KBM-7 (cell line): ENCODE measurements at regions not wholly inside any gene's neighbourhood (a gene's known extent, or its start where the extent isn't known, plus 50 kb on each side); places are given as distances from the start of the nearest gene placed in this dataset.
"Not testable (repeated sequence)": the region's sequence is repeated elsewhere in the genome, so short reads cannot be mapped to it uniquely, and the experiment has no call there.

ENCODE experiments used
- DNase-seq: peaks from one replicate; pipeline ENCODE4 v3.0.0-alpha.2; 2015
- in situ Hi-C: fragments of 300-500 bp; cut with MboI; formaldehyde crosslinking; loops from 2 replicates; pipeline ENCODE4 v1.14.3; 2020; ENCODE audit warnings: low sequenced_read_pairs, low pct_unique_long_range_greater_than_20kb, mixed read lengths

DNA sequence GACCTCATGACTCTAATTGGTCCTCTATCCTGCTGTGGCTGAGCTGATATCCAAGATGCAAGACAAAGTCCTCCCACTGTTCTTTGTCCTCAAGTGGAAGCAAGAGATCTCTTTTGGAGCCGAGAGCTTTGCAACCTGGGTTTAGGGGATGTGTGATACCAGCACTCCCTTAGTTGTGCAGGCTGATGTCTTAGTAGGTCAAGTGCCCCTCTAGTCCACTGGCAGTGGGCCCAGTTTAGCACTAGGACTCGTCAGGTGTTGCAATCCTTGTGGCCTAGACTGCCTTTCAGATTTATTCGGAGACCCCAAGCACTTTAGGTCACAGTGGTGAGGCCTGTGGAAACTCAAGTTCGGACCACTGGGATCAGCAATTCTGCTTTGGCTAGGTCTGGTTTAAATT lies 64.0 kb downstream of the GPRASP3 start:
- in situ Hi-C loops = no loop called here
- DNase-seq = no peak

DNA sequence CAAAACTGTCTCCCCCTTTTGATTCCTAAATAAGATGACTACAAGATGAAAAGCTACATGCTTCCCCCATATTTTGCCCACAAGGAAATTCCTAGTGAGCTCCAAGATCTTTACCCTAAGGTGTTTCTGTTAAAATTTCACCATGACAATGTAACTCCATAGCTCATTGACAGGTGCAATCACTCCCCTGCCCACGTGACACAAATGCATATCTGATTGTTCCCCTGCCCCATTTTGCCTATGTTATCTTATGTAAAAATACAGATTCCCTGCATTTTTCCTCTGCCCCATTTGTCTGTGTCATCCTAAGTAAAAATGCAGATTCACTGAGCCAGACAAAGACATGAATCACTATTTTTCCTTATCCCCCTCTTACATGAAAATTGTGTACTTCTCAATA lies 66.7 kb downstream of the GPRASP3 start:
- DNase-seq = no peak
- in situ Hi-C loops = no loop called here

DNA sequence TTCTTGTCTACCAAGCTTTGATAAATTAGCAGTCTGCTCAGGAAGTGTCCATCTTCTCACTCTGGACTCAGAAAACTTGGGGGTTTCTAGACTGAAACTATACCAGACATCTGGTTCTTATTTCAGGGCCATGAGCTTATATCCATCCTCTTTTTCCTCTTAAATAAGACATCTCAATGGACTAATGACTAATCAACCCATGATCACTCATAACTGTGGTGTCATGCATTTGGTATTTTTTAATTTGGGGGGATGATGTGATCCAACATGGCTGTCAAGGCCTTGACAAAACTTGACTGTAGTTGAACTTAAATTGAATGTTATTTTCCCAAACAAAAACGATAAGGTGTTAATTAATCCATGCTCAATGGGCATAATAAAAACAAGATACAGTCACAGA lies 87.8 kb downstream of the GPRASP3 start:
- in situ Hi-C loops = no loop called here
- DNase-seq = no peak

DNA sequence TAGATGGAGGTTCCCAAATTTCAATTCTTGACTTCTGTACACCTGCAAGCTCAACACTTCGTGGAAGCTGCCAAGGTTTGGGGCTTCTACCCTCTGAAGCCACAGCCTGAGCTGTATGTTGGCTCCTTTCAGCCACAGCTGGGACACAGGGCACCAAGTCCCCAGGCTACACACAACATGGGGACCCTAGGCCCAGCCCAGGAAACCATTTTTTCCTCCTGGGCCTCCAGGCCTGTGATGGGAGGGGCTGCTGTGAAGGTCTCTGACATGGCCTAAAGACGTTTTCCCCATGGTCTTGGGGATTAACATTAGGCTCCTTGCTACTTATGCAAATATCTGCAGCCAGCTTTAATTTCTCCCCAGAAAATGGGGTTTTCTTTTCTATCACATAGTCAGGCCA lies 97.7 kb downstream of the GPRASP3 start:
- in situ Hi-C loops, DNase-seq: not testable (repeated sequence)

DNA sequence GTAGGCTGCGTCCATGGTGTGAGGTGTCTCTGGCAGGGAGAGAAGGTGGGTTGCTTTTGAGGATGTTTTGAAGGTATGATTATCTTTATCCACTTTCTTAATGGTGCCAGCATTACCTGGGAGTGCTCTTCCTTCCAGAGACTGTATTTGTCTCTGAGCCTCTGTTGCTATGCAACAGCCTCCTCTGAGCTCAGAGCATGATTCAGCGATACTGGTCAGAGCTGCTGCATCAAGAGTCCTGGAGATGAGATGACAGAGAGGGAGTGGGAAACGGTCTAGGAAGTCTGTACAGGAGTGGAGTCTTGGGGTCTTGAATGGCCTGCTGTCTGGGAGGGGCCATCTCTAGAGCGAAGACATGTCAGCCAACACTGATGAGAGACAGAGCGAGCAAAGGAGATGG lies 104.4 kb upstream of the RAB40AL start:
- no peak for DNase-seq
- in situ Hi-C loops = no loop called here

DNA sequence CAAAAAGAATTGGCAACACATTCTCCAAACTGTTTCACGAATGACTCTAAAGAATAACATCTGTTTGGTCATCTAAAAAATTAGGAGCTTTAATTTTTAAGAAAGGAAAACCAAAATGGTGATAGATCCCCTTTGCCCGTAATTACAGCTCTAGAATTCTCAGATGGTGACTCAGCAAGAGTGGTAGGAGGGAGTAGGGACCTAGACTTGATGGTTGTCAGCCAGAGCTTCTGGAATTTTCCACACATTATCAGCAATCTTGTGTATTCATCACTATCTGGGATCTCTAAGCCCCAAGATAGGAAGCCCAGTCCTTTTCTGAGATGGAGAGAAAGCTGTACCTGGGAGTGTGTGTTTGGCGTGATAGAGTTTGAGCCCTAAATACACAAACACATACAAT lies 103.9 kb upstream of the RAB40AL start:
- no peak for DNase-seq
- in situ Hi-C loops = no loop called here

DNA sequence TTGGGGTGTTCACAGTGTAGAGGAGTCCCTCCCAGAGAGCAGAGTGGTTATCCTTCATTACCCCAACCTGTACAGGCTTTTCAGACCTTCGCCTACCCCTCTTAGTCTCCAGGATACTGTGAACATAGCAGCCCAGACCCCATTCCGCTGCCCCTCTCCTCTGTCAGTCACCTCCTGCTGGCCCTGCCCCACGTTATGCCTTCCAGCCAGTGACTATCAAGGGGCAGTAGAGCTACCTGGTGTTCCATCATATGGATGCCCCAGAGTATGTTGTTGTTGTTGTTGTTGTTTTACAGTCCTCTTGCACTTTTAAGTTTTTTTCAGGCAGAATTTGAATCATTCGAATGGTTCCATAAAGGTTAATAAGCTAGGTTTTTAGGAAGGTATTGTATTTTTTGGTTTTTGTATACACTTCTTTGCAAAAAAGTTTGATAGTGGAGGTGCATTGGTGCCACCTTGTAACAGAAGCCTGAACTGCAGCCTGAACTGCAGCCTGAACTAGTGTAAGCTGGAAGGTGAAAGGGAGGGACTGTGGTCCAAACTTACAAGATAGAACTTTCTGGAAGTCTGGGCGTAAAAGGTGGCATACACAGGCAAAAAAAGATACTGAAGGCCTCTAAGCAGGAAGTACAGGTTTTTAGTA lies 101.4 kb upstream of the RAB40AL start:
- in situ Hi-C loops = no loop called here
- peak; percentile 73 for DNase-seq

DNA sequence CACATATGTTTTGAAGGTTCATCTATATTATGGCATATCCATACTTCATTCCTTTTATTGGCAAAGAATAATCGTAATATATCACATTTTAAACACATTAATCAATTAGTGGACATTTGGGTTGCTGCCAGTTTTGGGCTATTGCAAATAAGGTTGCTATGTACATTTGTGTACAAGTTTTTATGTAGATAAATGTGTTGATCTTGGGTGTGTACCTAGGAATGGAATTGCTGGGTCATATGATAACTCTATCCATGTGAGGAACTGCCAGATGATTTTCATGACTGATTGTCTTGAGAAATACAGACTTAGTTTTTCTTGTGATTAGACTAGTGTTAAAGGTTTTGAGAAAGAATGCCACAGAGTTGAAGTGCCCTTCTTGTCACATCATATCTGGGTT lies 99.2 kb upstream of the RAB40AL start:
- no peak for DNase-seq
- in situ Hi-C loops = no loop called here

DNA sequence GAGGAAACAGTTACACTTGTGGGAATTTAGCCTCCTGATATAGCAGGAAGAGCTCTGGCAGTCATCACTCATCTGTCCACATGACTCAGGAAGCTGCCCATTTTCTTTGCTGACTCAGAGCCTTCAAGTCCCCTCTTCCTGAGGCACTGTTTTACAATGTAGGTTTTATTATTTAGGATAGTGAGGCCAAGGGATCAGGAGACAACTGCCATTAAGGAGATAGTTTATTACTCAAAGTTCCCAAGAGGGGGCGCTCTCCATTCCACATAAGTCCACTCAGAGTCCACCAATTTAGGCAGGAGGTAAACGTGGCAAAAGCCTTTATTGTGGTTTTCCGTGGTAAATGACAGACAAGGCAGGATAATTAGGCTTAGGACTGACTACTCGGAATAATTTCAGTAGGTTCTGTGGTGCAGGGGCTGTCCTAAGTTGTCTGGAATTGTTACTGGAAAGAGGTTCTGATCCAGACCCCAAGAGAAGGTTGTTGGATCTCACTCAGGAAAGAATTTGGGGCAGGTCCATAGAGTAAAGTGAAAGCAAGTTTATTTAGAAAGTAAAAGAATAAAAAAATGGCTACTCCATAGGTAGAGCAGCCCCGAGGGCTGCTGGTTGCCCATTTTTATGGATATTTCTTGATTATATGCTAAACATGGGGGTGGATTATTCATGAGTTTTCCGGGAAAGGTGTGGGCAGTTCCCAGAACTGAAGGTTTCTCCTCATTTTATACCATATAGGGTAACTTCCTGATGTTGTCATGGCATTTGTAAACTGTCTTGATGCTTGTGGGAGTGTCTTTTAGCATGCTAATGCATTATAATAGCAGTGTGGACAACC lies 96.0 kb upstream of the RAB40AL start:
- peak; percentile 9 for DNase-seq
- in situ Hi-C loops = no loop called here

DNA sequence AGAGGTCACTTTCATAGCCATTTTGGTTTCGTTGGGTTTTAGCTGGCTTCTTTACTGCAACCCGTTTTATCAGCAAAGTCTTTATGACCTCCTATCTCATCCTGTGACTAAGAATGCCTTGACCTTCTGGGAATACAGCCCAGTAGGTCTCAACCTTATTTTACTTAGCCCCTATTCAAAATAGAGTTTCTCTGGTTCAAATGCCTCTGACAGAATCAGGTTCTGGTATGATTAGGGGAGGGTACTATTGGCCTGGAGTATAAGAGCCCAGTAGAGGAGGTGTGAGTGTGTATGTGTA lies 95.4 kb upstream of the RAB40AL start:
- in situ Hi-C loops = no loop called here
- DNase-seq = no peak

DNA sequence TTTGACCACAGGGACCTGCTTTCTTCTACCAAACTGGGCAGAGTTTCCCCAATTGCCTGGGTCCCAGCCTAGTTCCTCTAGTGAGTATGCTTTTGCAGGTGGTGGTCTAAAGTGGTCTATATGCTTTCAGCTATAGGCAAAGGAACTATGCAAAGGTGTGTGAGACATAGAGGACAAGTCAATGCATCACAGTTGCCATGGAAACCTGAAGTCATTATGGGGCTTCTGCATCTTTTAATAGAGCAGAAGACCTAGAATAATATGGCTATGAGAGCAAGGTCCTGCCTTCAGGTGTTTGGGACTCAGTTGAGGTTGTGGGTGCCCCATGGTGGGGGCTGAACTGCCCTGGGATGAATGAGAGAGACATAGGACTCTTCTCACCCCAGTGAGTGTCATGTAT lies 92.1 kb upstream of the RAB40AL start:
- in situ Hi-C loops = no loop called here
- no peak for DNase-seq

DNA sequence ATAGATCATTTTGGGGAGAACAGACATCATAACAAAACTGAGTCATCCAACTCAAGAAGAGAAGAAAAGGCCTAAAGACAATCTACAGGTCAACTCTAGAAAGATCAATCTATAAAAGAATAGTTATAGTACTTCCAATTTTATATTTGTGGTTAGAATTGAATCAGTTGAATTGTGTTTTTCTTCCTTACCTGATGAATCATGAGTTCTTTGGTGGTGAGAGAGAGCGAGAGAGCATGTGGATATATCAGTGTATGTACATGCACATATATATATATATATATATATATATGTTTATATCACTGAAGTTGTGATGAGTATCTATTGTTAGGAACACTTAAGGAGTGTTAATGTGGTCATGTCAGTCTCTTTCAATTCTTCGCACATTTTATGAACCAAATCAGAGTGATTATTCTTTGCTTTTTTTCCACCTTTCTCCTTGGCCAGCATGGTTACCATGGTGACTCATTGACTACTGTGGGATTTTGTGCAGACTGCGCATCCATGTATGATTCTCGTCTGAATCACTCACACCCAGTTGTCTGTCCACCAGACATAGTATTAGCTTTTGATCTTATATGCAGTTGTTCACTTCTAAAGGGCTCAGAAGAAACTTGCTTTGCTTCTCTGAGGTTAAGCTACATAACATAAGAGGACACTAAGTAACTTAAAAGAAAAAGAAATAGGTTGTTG lies 90.4 kb upstream of the RAB40AL start:
- in situ Hi-C loops = no loop called here
- DNase-seq = no peak

DNA sequence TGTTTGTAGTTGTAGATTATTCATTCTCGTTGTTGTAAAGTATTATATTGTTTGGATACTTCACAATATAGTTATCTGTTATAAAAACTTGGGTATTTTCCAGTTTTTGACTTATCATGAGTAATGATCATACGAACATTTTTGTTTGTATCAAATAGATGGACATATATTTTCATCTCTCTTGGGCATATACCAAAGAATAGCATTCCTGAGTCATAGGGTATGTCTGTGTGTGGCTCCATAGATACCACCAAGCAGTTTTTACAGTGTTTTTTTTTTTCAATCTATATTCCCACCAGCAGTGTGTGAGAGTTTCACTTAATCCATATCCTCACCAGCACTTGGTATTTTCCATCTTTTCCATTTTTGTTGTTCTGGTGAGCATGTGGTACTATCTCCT lies 89.7 kb upstream of the RAB40AL start:
- in situ Hi-C loops = no loop called here
- DNase-seq = no peak

DNA sequence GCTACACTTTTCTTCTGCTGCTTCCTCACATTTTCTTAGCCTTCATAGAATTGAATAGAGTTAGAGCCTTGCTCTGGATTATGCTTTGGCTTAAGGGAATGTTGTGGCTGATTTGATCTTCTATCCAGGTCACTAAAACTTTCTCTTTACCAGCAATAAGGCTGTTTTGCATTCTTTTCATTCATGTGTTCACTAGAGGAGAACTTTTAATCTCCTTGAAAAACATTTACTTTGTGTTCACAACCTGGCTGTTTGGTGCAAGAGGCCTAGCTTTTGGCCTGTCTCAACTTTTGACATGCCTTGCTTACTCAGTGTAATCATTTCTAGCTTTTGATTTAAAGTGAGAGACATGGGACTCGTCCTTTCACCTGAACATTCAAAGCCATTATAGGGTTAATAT lies 87.7 kb upstream of the RAB40AL start:
- no peak for DNase-seq
- in situ Hi-C loops = no loop called here

DNA sequence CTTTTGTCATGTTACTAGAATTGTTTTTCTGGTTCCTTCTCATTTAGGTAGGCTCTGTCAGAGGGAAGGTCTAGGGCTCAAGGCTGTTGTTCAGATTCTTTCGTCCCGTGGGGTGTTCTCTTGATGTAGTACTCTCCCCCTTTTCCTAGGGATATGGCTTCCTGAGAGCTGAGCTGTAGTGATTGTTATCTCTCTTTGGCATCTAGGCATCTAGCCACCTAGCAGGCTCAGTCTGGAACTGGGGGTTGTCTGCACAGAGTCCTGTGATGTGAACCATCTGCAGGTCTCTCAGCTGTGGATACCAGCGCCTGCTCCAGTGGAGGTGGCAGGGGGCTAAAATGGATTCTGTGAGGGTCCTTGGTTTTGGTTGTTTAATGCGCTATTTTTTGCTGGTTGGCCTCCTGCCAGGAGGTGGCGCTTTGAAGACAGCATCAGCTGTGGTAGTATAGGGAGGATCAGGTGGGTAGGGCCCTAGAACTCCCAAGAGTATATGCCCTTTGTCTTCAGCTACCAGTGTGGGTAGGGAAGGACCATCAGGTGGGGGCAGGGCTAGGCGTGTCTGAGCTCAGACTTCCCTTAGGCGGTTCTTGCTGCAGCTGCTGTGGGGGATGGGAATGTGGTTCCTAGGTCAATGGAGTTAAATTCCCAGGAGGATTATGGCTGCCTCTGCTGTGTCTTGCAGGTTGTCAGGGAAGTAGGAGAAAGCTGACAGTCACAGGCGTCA lies 78.1 kb upstream of the RAB40AL start:
- DNase-seq, in situ Hi-C loops: not testable (repeated sequence)

DNA sequence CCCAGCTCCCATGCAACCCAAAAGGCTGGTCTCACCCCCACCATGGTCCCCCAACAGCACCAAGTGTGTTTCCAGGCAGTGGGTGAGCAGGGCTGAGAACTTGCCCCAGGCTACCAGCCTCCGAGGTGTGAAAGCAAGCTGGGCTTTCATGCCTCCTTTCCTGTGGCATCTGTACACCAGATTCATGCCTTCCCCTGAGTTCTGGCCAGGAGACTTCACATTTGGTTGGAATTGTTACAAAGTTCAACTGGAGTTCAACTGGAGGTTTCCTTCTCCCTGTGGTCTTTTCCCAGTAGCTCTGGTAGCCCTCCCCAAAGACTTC lies 77.6 kb upstream of the RAB40AL start:
- in situ Hi-C loops = no loop called here
- DNase-seq = no peak

DNA sequence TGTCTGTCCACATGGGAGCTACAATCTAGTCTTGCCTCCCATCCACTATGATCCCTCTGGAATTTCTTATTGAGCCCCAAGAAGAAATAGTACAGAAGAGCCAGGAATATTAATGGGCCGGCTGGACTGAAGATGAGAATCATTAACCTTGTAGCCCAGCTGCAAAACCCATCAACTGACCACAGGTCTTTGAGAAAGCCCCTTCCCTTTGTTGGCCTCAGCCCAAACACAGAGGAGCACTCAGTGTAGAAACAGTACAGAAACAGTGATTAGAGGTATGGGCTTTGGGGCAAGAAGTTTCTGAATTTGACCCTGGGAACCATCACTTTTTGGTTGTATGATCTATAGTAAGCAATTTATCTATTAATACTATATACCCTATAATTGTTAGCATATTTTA lies 76.8 kb upstream of the RAB40AL start:
- in situ Hi-C loops = no loop called here
- no peak for DNase-seq

DNA sequence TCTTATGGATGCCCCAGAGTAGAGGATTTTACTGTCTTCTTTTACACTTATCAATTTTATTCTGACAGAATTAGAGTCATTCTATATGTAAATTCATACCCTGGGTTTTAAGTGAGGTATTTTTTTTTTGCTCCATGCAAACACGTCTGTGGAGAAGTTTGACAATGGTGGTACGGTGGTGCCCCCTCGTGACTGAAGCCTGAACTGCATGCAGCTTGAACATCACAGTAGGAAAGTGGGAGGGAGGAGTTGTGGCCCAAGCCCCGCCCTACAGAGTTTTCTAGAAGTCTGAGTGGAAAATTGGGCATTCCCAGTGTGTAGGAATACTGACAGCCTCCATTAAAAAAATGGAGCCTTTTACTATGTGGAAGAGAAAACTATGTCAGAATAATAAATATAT lies 73.3 kb upstream of the RAB40AL start:
- in situ Hi-C loops = no loop called here
- DNase-seq = peak; percentile 94

DNA sequence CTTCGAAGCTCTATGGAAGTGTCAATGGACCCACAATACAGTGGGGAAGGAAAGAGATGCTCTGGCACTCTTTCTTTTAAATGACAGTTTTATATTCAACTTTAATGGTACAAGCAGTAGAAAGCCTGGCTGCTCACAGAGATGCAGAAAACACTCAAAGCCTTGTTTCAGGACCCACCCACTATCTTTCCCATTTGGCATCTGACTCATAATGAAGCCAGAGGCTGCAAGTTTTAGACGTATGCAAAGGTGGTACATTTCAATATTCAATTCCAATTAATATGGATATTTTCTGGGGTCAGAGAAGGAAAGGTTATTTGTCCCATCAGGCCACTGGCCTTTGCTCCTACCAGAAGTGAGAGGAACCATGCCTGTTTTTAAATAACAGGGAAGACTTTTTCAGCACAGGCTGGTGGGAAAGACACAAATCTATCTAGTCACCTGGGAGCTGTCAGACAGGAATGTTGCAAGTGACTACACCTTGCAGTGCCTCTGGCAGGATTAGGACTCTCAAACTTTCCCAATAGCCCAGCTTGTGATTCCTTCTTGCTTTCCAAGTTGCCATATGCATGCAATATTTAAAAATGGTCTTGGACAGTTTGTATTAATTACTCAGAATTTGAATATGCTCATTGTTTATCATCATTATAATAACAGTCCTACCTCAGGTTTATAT lies 70.0 kb upstream of the RAB40AL start:
- no peak for DNase-seq
- in situ Hi-C loops = no loop called here
